ENCODE measurements at regions not wholly inside any gene's neighbourhood (a gene's known extent, or its start where the extent isn't known, plus 50 kb on each side); places are given as distances from the start of the nearest gene placed in this dataset.
"Not testable (repeated sequence)": the region's sequence is repeated elsewhere in the genome, so short reads cannot be mapped to it uniquely, and the experiment has no call there.

DNA sequence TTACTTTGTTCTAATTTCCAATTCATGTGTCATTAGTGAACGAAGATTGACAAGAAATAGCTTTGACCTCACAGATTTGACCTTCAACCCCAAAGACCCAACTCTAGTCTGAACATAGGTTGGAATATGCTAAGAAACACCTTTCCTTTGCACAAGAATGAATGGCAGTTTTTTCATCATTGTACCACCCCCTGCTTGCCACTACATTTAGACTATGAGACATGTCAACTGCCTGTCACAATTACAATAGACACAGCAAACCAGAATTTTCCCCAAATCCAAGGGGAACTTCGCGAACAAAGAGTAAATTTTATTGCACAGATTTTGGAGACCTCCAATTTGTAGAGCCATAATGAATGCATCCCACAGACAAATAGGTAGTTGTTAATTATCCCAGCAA lies 535.4 kb downstream of the PRKD1 start:
- DNase-seq, result no peak

DNA sequence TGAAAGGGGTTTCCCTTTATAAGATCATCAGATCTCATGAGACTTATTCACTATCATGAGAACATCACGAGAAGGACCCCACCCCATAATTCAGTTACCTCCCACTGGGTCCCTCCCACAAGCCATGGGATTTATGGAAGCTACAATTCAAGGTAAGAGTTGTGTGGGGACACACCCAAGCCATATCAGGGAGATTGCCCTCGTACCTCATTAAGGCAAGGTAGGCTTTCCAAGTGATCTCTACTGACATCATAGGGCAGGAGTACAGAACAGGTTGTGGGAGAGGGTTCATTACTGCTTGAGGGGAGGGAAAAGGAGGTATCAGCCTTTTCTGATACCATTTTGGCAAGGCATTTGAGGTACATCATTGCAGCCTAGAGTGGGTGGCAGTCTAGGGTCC lies 524.6 kb downstream of the PRKD1 start:
- no peak for DNase-seq

DNA sequence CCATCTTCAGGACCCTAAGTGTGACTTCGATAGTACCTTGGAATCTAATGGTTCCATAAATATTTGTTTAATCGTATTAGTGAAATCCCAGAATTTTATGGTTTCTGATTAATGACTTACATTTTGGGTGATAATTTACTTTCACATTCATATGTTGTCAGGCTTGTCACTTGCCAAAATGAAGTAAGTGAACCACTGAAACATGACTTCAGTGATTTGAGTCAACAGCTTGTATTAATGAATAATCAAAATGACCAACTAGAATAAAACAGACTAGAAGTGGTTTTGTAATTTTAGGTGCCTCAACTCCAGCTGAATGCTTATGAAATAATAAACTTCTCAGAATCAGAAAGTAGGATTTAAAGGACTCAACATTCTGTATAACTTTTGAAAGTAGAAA lies 517.1 kb downstream of the PRKD1 start:
- no peak for DNase-seq

- DNase-seq, result not testable (repeated sequence)
These were observed 512.7 kb downstream of the PRKD1 start for GRCh38 chr14:29414931-29415330.

DNA sequence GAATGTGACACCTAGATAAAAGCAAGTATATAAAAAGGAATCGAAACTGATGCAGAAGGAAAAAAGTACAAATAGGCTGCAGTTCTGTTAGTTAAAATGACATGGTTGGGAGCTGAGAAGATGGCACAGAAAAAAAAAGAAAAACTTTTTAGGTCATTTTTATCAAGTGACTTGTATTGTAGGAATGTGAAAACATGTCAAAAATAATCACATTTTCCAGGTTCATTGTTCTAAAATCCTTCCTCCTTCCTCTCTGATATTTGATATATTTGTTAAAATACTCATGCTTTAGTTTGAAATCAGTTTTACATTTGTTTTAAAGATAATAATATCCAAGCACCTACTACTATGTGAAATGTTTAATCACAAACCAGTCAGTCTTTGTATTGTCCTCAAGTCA lies 507.9 kb downstream of the PRKD1 start:
- no peak for DNase-seq

GRCh38 chr14:29421156-29421728 lies 506.4 kb downstream of the PRKD1 start:
- no peak for DNase-seq

GRCh38 chr14:29425705-29426482 lies 501.8 kb downstream of the PRKD1 start:
- peak; percentile 95 for DNase-seq

DNA sequence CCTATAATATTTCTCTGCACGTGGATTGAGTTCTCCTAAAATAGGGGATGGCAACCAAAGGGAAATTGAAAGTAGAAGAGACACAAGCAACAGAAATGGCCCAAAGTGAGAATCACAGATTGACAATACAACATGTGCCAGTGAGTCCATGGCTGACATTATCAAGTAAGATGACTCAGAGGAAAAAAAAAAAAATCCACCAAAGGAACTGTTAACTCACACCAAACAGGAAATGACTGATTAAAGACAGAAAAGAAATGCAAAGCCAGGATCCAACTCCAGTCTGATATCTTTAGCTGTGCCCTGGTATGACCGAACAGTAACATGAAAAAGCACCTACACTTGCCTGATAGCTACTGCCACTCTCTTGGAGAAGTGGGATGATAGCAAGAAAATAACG lies 485.0 kb downstream of the PRKD1 start:
- DNase-seq, result peak; percentile 44

- no peak for DNase-seq
These were observed 483.4 kb downstream of the PRKD1 start for GRCh38 chr14:29444216-29444615.

- no peak for DNase-seq
These were observed 482.8 kb downstream of the PRKD1 start for GRCh38 chr14:29444805-29445204.

- no peak for DNase-seq
These were observed 480.7 kb downstream of the PRKD1 start for GRCh38 chr14:29446971-29447370.

- no peak for DNase-seq
These were observed 475.7 kb downstream of the PRKD1 start for GRCh38 chr14:29451941-29452340.

GRCh38 chr14:29453045-29453444 lies 474.6 kb downstream of the PRKD1 start:
- no peak for DNase-seq

DNA sequence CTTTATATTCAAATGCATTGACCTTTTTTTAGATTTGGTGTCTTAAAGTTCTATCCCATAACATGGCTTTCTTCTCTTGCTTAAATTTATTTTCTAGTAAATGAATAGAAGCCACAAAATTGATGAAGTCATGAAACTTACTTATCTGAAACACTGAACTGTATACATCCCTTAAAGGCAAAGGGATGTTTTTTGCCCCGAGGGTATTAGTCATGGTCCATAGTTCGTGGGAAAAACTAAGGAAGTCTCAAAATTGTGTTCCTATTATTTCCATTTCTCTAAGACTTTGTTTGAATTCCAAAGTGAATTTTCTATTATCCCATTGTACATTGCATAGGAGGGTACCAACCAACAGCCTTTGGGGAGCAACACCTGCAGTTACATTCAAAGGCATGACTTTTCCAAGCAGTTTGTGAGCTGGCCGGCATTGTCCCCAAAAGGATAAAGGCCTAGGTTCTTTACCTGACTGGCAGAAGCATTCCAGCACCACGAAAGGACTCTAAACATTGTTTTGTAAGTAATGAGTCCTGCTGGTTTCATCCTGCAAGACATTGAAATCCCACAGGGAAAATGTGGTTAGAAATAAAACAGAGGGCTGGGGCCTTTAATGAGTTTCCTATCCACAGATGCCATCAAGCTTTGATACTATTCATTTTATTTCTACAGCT lies 473.5 kb downstream of the PRKD1 start:
- no peak for DNase-seq

GRCh38 chr14:29458547-29458946 lies 469.1 kb downstream of the PRKD1 start:
- DNase-seq, result no peak

DNA sequence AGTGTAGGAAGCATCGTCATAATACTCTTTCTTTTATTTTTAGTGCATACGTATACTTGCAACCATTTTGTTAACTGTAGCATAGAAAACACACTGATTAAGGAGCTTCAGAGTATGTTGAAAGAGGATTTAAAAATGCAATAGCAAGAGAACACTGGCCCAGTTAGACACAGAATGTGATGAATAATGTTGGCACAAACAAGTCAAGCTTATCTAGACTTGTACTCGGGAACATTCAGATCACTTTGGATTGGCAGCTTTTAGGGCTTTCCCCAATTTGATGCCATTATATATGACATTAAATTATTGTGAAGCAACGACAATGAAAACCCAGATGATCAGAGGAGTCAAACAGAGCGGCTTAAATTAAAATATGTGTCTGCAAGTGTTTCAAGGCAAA lies 468.1 kb downstream of the PRKD1 start:
- DNase-seq, result no peak

GRCh38 chr14:29459969-29460560 lies 467.6 kb downstream of the PRKD1 start:
- no peak for DNase-seq

DNA sequence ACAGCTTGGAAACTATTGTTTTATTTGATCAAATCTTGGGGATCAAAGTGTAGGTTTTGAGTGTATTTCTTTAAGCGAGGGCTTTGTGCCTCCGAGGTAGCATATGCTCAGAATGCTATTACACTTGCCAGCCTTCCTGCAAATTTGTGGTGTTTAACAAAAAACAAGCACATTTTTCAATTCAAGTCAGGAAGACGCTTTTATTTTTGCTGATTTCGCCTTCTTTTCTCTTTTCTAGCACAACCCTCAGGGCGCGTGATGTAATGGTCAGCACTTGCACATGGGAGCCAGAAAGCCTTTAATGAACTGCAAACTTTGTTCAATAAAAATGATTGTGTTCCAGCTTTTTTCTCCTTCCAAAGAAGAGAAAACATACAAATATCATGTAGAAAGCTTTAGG lies 466.5 kb downstream of the PRKD1 start:
- no peak for DNase-seq

GRCh38 chr14:29461506-29461905 lies 466.1 kb downstream of the PRKD1 start:
- no peak for DNase-seq

DNA sequence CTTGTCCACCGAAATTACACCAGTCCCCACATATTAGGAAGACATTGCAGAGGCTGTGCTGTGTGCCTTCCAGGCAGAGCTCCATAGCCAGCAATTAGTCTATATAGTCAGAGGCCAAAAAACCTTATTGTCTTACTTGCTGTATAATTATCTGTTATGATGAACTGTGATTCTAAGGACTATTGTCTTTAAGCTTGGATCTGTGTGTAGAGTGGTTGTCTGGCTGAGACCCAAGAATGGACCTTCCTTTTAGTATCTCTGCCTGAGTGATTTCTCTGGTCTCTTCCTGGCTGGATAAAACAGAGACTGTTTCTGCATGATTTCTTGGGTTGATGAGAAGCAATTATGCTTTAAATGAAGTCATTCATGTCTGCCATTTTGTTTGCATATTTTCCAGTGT lies 465.3 kb downstream of the PRKD1 start:
- no peak for DNase-seq

GRCh38 chr14:29462772-29463171 lies 464.9 kb downstream of the PRKD1 start:
- DNase-seq, result no peak

GRCh38 chr14:29463727-29464395 lies 463.8 kb downstream of the PRKD1 start:
- peak; percentile 24 for DNase-seq

- DNase-seq, result no peak
These were observed 462.6 kb downstream of the PRKD1 start for GRCh38 chr14:29465095-29465494.

Data from NCI-H2171 (cell line).